ENCODE measurements at regions not wholly inside any gene's neighbourhood (a gene's known extent, or its start where the extent isn't known, plus 50 kb on each side); places are given as distances from the start of the nearest gene placed in this dataset.

- H3K27me3 ChIP-seq (ENCODE audit: control insufficient read depth, insufficient read depth, low read length): no peaks in the 10 kb centered on the region
- no peak overlapping the region for H3K4me3 ChIP-seq (ENCODE audit: low read depth, low read length)
- H3K36me3 ChIP-seq (ENCODE audit: control insufficient read depth, insufficient read depth, low read length): no peaks in the 10 kb centered on the region
- DNase-seq (ENCODE audit: low read depth) (no peak), FAIRE-seq (no peak)
- no peak for TF ChIP-seq CTCF (IDR thresholded peaks at IDR 0.05; ENCODE audit: insufficient read depth, low read length, severe bottlenecking)
Measured at GRCh38 chr22:49362211-49362839, 465.3 kb downstream of the BRD1 start.

- DNase-seq (ENCODE audit: low read depth): no peak
- FAIRE-seq: no peak
- Histone ChIP-seq H3K4me3 (ENCODE audit: low read depth, low read length) (no peak overlapping the region), H3K36me3 (ENCODE audit: control insufficient read depth, insufficient read depth, low read length) (no peaks in the 10 kb centered on the region), H3K27me3 (ENCODE audit: control insufficient read depth, insufficient read depth, low read length) (no peaks in the 10 kb centered on the region)
- no peak for TF ChIP-seq CTCF (IDR thresholded peaks at IDR 0.05; ENCODE audit: insufficient read depth, low read length, severe bottlenecking)
Measured at GRCh38 chr22:49361164-49361563, 466.5 kb downstream of the BRD1 start.

GRCh38 chr22:49360746-49361145 is 466.9 kb downstream of the BRD1 start:
- no peak overlapping the region for H3K4me3 ChIP-seq (ENCODE audit: low read depth, low read length)
- DNase-seq (ENCODE audit: low read depth): no peak
- H3K36me3 ChIP-seq (ENCODE audit: control insufficient read depth, insufficient read depth, low read length): no peaks in the 10 kb centered on the region
- FAIRE-seq: no peak
- no peak for TF ChIP-seq CTCF (IDR thresholded peaks at IDR 0.05; ENCODE audit: insufficient read depth, low read length, severe bottlenecking)
- H3K27me3 ChIP-seq (ENCODE audit: control insufficient read depth, insufficient read depth, low read length): no peaks in the 10 kb centered on the region

GRCh38 chr22:49359076-49359475 is 468.6 kb downstream of the BRD1 start:
- Histone ChIP-seq H3K4me3 (ENCODE audit: low read depth, low read length) (no peak overlapping the region), H3K36me3 (ENCODE audit: control insufficient read depth, insufficient read depth, low read length) (no peaks in the 10 kb centered on the region), H3K27me3 (ENCODE audit: control insufficient read depth, insufficient read depth, low read length) (no peaks in the 10 kb centered on the region)
- no peak for TF ChIP-seq CTCF (IDR thresholded peaks at IDR 0.05; ENCODE audit: insufficient read depth, low read length, severe bottlenecking)
- DNase-seq (ENCODE audit: low read depth) (no peak), FAIRE-seq (no peak)

GRCh38 chr22:49357661-49358440 is 469.8 kb downstream of the BRD1 start:
- H3K27me3 ChIP-seq (ENCODE audit: control insufficient read depth, insufficient read depth, low read length): no peaks in the 10 kb centered on the region
- no peak for TF ChIP-seq CTCF (IDR thresholded peaks at IDR 0.05; ENCODE audit: insufficient read depth, low read length, severe bottlenecking)
- no peak overlapping the region for H3K4me3 ChIP-seq (ENCODE audit: low read depth, low read length)
- H3K36me3 ChIP-seq (ENCODE audit: control insufficient read depth, insufficient read depth, low read length): no peaks in the 10 kb centered on the region
- DNase-seq (ENCODE audit: low read depth): no peak
- FAIRE-seq: no peak

All from bronchial epithelial cell (primary cell).